ENCODE measurements at regions not wholly inside any gene's neighbourhood (a gene's known extent, or its start where the extent isn't known, plus 50 kb on each side); places are given as distances from the start of the nearest gene placed in this dataset.

DNA sequence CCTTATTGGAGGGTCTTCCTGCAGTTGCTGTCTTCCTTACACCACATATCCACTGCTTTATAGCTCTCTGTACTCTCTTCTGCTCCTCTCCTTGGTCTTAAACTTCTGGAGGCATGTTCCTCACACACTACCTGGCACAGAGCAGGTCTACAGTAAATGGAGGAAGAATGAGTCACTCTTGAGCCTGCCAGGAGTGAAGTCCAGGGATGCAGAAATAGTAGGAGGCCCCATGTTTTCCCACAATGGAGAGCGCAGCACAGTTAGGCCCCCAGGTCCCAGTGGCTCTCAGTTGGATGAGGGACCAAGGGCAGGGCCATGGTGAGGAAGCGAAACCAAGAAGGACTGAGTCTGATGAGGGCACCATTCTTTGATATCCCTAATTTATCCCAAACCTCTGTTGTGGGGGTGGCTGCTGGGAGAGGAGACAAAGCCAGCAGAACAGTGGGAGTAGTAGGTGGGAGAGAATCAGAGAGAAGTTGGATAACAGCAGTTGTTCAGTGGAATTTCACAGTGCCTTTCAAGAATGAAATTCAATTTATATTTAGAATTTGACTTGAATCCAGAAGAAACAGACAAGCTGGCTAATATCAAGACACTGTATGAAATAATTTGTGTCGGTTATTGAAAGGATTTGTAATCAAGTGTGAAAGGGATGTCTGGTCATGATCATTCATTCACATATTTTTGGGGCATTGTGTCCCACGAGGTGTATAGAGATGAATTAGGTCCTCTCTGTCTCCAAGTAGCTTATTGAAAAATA, 187.8 kb downstream of the HIPK3 start:
- H3K4me2 ChIP-seq (ENCODE audit: insufficient read depth, low read length) = no peak overlapping the region
- H3K9me1 ChIP-seq (replicated peaks; ENCODE audit: control insufficient read depth, extremely low read depth, insufficient read depth, low read length) = no peaks in the 10 kb centered on the region
- TF ChIP-seq, protein P1, sequence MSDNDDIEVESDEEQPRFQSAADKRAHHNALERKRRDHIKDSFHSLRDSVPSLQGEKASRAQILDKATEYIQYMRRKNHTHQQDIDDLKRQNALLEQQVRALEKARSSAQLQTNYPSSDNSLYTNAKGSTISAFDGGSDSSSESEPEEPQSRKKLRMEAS (IDR thresholded peaks at IDR 0.05; ENCODE audit: insufficient read depth, insufficient read length) = no peak
- TF ChIP-seq FOS (IDR thresholded peaks at IDR 0.05; ENCODE audit: borderline replicate concordance, insufficient read depth, low read length) = peak; percentile 39
- no peak overlapping the region for H3K4me3 ChIP-seq (replicated peaks in 1 of 3; ENCODE audit: insufficient read depth in 1 of 3, low read depth in 1 of 3, low read length in 3 of 3)
- H3K27ac ChIP-seq (ENCODE audit: insufficient read depth, low read depth, low read length) = no peak overlapping the region
- BruUV-seq (replicated peaks) = no TSS peak
- ChIA-PET CTCF (interaction anchor here (1.2 kb wide), 1 partner anchor 11 kb away, joined by 5 read pairs; no protein-coding TSS in a partner anchor), POLR2A (no interaction called here)
- no peaks in the 10 kb centered on the region for H4K20me1 ChIP-seq (replicated peaks; ENCODE audit: control insufficient read depth, extremely low read depth, insufficient read depth, low read length)
- DNase-seq (ENCODE audit: low read depth, low spot score) = peak; percentile 12
- H3K79me2 ChIP-seq (ENCODE audit: control insufficient read depth, insufficient read depth, low read length) = peaks cover 32% of the 10 kb centered on the region
- dilution Hi-C loops (cut with MboI; ENCODE audit: extremely low pct_ligation_motif_present, low sequenced_read_pairs) (no loop called here), intact Hi-C loops (cut with micrococcal nuclease) (no loop called here)
- no peak overlapping the region for H3K9ac ChIP-seq (replicated peaks; ENCODE audit: extremely low read depth, insufficient read depth, low read length)
- FAIRE-seq = no peak
- H3K9me3 ChIP-seq (replicated peaks; ENCODE audit: control insufficient read depth, insufficient read depth, low read length) = no peaks in the 10 kb centered on the region
- H3K27me3 ChIP-seq (ENCODE audit: control insufficient read depth in 2 of 2, insufficient read depth in 2 of 2, low read length in 2 of 2) = no peaks in the 10 kb centered on the region
- peaks cover 40% of the 10 kb centered on the region for H3K4me1 ChIP-seq (ENCODE audit: control insufficient read depth, extremely low read depth, insufficient read depth, low read length)
- no peaks in the 10 kb centered on the region for H3K36me3 ChIP-seq (ENCODE audit: control insufficient read depth in 2 of 2, extremely low read depth in 1 of 2, insufficient read depth in 2 of 2, low read length in 2 of 2)
- H2AFZ ChIP-seq (ENCODE audit: low read depth, low read length) = no peak overlapping the region

DNA sequence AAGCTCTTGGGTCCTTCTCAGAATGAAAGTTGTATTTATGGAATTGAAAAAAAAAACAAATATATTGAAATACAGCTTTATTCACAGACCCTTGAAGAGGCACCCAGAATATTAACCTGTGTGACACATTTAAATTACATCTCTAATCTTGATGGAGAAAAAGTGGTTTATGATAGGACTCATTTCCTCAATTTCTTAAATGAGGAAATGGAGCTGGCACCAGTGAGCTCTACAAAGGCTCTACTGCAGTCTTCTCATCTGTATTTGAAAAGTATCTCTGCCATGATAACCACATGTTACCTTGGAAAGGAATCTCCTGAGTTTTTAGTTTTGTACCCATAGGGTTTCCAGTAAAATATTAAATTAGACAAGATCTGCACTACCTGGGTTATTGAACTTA, 186.5 kb downstream of the HIPK3 start:
- H3K9ac ChIP-seq (replicated peaks; ENCODE audit: extremely low read depth, insufficient read depth, low read length) = no peak overlapping the region
- no peaks in the 10 kb centered on the region for H3K9me1 ChIP-seq (replicated peaks; ENCODE audit: control insufficient read depth, extremely low read depth, insufficient read depth, low read length)
- ChIA-PET CTCF (interaction anchor here (0.8 to 1.5 kb wide), 5 partner anchors 9 to 299 kb away, joined by 3 to 6 read pairs (median 5); no protein-coding TSS in a partner anchor), POLR2A (no interaction called here)
- H3K4me3 ChIP-seq (replicated peaks in 1 of 3; ENCODE audit: insufficient read depth in 1 of 3, low read depth in 1 of 3, low read length in 3 of 3) = no peak overlapping the region
- intact Hi-C loops (cut with micrococcal nuclease) (no loop called here), dilution Hi-C loops (cut with MboI; ENCODE audit: extremely low pct_ligation_motif_present, low sequenced_read_pairs) (no loop called here)
- H3K4me2 ChIP-seq (ENCODE audit: insufficient read depth, low read length) = peak overlapping the region; percentile 23
- no peaks in the 10 kb centered on the region for H3K36me3 ChIP-seq (ENCODE audit: control insufficient read depth in 2 of 2, extremely low read depth in 1 of 2, insufficient read depth in 2 of 2, low read length in 2 of 2)
- no peak for TF ChIP-seq EZH2 (IDR thresholded peaks at IDR 0.05; ENCODE audit: borderline replicate concordance, low read depth, low read length, severe bottlenecking)
- TF ChIP-seq GATA2 (IDR thresholded peaks at IDR 0.05; ENCODE audit: insufficient read depth, insufficient read length, low read depth, low read length) = peak; percentile 14
- DNase-seq (ENCODE audit: low read depth, low spot score) = no peak
- H4K20me1 ChIP-seq (replicated peaks; ENCODE audit: control insufficient read depth, extremely low read depth, insufficient read depth, low read length) = no peaks in the 10 kb centered on the region
- FAIRE-seq = no peak
- H3K27me3 ChIP-seq (ENCODE audit: control insufficient read depth in 2 of 2, insufficient read depth in 2 of 2, low read length in 2 of 2) = no peaks in the 10 kb centered on the region
- no peaks in the 10 kb centered on the region for H3K9me3 ChIP-seq (replicated peaks; ENCODE audit: control insufficient read depth, insufficient read depth, low read length)
- no peak overlapping the region for H3K27ac ChIP-seq (ENCODE audit: insufficient read depth, low read depth, low read length)
- peaks cover 31% of the 10 kb centered on the region for H3K4me1 ChIP-seq (ENCODE audit: control insufficient read depth, extremely low read depth, insufficient read depth, low read length)
- BruUV-seq (replicated peaks) = no TSS peak
- no peak overlapping the region for H2AFZ ChIP-seq (ENCODE audit: low read depth, low read length)
- H3K79me2 ChIP-seq (ENCODE audit: control insufficient read depth, insufficient read depth, low read length) = peaks cover 23% of the 10 kb centered on the region
